ENCODE measurements at regions not wholly inside any gene's neighbourhood (a gene's known extent, or its start where the extent isn't known, plus 50 kb on each side); places are given as distances from the start of the nearest gene placed in this dataset.

DNA sequence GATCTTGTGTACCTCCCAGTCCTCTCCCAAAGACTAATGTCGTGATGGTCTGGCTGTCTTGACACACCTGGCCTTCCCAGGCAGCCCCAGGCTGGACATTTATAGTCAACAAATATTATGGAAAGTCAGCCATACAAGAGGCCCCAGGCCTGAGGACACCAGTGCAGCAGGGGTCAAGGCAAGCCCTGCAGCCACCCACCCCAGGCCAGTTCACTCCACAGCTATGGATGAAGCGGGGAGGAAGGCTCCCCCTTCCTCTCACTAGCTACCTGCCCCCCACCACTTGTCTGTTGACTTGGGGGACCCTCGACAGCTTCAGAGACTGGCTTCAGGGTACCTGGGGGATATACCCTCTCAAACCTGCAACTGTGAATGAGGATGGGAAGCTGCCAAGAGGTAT, 132.1 kb downstream of the MRPL14 start:
- TF ChIP-seq ZFX (CRISPR knock-in tag; IDR thresholded peaks at IDR 0.05) = no peak
- TF ChIP-seq CHD4 (IDR thresholded peaks at IDR 0.05; ENCODE audit: insufficient read depth, insufficient replicate concordance, low read depth, low read length, poor library complexity, severe bottlenecking) = no peak
- TF ChIP-seq ZBTB8A (IDR thresholded peaks at IDR 0.05; ENCODE audit: partially characterized antibody) = no peak
- TF ChIP-seq TBL1XR1 (IDR thresholded peaks at IDR 0.05; ENCODE audit: low read length in 2 of 2) = no peak
- no peak for TF ChIP-seq ZNF232 (CRISPR knock-in tag; IDR thresholded peaks at IDR 0.05)
- TF ChIP-seq, protein P1, sequence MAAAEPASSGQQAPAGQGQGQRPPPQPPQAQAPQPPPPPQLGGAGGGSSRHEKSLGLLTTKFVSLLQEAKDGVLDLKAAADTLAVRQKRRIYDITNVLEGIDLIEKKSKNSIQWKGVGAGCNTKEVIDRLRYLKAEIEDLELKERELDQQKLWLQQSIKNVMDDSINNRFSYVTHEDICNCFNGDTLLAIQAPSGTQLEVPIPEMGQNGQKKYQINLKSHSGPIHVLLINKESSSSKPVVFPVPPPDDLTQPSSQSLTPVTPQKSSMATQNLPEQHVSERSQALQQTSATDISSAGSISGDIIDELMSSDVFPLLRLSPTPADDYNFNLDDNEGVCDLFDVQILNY (CRISPR knock-in tag; IDR thresholded peaks at IDR 0.05) = no peak
- no peak for TF ChIP-seq PHB2 (IDR thresholded peaks at IDR 0.05; ENCODE audit: low read depth)
- TF ChIP-seq TEAD2 (tag; IDR thresholded peaks at IDR 0.05) = no peak
- TF ChIP-seq, protein P2, sequence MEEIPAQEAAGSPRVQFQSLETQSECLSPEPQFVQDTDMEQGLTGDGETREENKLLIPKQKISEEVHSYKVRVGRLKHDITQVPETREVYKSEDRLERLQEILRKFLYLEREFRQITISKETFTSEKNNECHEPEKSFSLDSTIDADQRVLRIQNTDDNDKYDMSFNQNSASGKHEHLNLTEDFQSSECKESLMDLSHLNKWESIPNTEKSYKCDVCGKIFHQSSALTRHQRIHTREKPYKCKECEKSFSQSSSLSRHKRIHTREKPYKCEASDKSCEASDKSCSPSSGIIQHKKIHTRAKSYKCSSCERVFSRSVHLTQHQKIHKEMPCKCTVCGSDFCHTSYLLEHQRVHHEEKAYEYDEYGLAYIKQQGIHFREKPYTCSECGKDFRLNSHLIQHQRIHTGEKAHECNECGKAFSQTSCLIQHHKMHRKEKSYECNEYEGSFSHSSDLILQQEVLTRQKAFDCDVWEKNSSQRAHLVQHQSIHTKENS (CRISPR knock-in tag; IDR thresholded peaks at IDR 0.05) = no peak
- TF ChIP-seq ZNF583 (CRISPR knock-in tag; IDR thresholded peaks at IDR 0.05) = no peak
- TF ChIP-seq SRF (CRISPR knock-in tag; IDR thresholded peaks at IDR 0.05) = no peak

All from K562 (cell line).